ENCODE measurements at regions not wholly inside any gene's neighbourhood (a gene's known extent, or its start where the extent isn't known, plus 50 kb on each side); places are given as distances from the start of the nearest gene placed in this dataset.

DNA sequence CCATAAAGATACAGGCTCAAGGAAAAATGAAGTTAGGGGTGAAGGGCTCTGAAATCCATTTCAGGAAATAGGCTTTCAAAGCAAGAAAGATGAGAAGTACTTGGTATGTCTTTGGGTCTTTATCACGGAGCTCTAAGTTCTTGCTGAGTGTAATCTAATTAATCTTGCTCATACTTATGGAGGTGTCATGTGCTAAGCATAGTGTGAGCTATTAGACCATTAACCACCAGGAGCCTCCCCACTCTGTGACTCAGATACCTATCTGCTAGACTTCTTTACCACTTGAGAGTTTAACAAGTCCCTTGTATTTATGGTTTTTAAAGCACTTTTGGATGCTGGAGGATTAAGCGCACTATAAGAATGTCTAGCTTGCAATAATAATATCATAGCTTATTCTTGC is 678.7 kb downstream of the EPHA4 start:
- H3K9ac ChIP-seq (ENCODE audit: low read depth in 1 of 2, low read length in 2 of 2), result no peak overlapping the region
- H3K4me3 ChIP-seq (ENCODE audit: low read length in 2 of 2), result no peak overlapping the region

DNA sequence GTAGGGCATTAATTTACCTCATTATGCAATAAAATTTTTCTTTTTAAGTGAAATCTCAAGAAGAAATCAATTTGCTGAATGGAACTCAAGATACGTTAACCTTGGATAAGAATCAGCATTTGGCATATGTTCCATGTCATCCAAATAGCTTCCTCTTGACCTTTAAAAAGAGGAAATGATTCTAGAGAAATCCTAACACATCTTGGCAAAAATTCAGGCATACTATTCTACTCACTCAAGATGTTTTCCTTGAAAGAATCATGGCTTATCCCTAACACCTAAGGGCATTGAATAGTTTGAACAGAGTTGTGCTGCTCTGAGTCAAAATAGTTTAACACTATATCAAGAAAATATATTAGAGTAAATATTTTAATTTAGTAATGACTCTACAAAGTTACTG is 678.0 kb downstream of the EPHA4 start:
- no peaks in the 10 kb centered on the region for H3K9me3 ChIP-seq (ENCODE audit: control insufficient read depth in 2 of 2, low read length in 2 of 2)
- H3K36me3 ChIP-seq (ENCODE audit: control insufficient read depth in 2 of 2, insufficient read depth in 2 of 2, low read length in 2 of 2), result no peaks in the 10 kb centered on the region
- H3K4me1 ChIP-seq (ENCODE audit: control insufficient read depth in 2 of 2, insufficient read depth in 2 of 2, low read length in 2 of 2), result no peaks in the 10 kb centered on the region
- no peak overlapping the region for H3K27ac ChIP-seq (ENCODE audit: low read depth in 2 of 2, low read length in 2 of 2)
- H3K9ac ChIP-seq (ENCODE audit: low read depth in 1 of 2, low read length in 2 of 2), result no peak overlapping the region
- H3K27me3 ChIP-seq (ENCODE audit: control insufficient read depth in 2 of 2, insufficient read depth in 2 of 2, low read length in 2 of 2), result no peaks in the 10 kb centered on the region
- no peak overlapping the region for H3K4me3 ChIP-seq (ENCODE audit: low read length in 2 of 2)

More for the DNA sequence above, 678.7 kb downstream of the EPHA4 start:
- Histone ChIP-seq H3K36me3 (ENCODE audit: control insufficient read depth in 2 of 2, insufficient read depth in 2 of 2, low read length in 2 of 2) (no peaks in the 10 kb centered on the region), H3K27me3 (ENCODE audit: control insufficient read depth in 2 of 2, insufficient read depth in 2 of 2, low read length in 2 of 2) (no peaks in the 10 kb centered on the region), H3K27ac (ENCODE audit: low read depth in 2 of 2, low read length in 2 of 2) (no peak overlapping the region), H3K4me1 (ENCODE audit: control insufficient read depth in 2 of 2, insufficient read depth in 2 of 2, low read length in 2 of 2) (no peaks in the 10 kb centered on the region), H3K9me3 (ENCODE audit: control insufficient read depth in 2 of 2, low read length in 2 of 2) (no peaks in the 10 kb centered on the region)

GRCh38 chr2:220899492-220899891 is 672.6 kb downstream of the EPHA4 start:
- Histone ChIP-seq H3K36me3 (ENCODE audit: control insufficient read depth in 2 of 2, insufficient read depth in 2 of 2, low read length in 2 of 2) (no peaks in the 10 kb centered on the region), H3K27ac (ENCODE audit: low read depth in 2 of 2, low read length in 2 of 2) (no peak overlapping the region), H3K4me1 (ENCODE audit: control insufficient read depth in 2 of 2, insufficient read depth in 2 of 2, low read length in 2 of 2) (no peaks in the 10 kb centered on the region), H3K27me3 (ENCODE audit: control insufficient read depth in 2 of 2, insufficient read depth in 2 of 2, low read length in 2 of 2) (no peaks in the 10 kb centered on the region), H3K4me3 (ENCODE audit: low read length in 2 of 2) (no peak overlapping the region), H3K9me3 (ENCODE audit: control insufficient read depth in 2 of 2, low read length in 2 of 2) (no peaks in the 10 kb centered on the region), H3K9ac (ENCODE audit: low read depth in 1 of 2, low read length in 2 of 2) (no peak overlapping the region)

GRCh38 chr2:220904015-220904414 is 668.1 kb downstream of the EPHA4 start:
- no peaks in the 10 kb centered on the region for H3K36me3 ChIP-seq (ENCODE audit: control insufficient read depth in 2 of 2, insufficient read depth in 2 of 2, low read length in 2 of 2)
- no peaks in the 10 kb centered on the region for H3K27me3 ChIP-seq (ENCODE audit: control insufficient read depth in 2 of 2, insufficient read depth in 2 of 2, low read length in 2 of 2)
- no peaks in the 10 kb centered on the region for H3K4me1 ChIP-seq (ENCODE audit: control insufficient read depth in 2 of 2, insufficient read depth in 2 of 2, low read length in 2 of 2)
- H3K27ac ChIP-seq (ENCODE audit: low read depth in 2 of 2, low read length in 2 of 2), result no peak overlapping the region
- no peak overlapping the region for H3K9ac ChIP-seq (ENCODE audit: low read depth in 1 of 2, low read length in 2 of 2)
- H3K9me3 ChIP-seq (ENCODE audit: control insufficient read depth in 2 of 2, low read length in 2 of 2), result no peaks in the 10 kb centered on the region
- H3K4me3 ChIP-seq (ENCODE audit: low read length in 2 of 2), result no peak overlapping the region

DNA sequence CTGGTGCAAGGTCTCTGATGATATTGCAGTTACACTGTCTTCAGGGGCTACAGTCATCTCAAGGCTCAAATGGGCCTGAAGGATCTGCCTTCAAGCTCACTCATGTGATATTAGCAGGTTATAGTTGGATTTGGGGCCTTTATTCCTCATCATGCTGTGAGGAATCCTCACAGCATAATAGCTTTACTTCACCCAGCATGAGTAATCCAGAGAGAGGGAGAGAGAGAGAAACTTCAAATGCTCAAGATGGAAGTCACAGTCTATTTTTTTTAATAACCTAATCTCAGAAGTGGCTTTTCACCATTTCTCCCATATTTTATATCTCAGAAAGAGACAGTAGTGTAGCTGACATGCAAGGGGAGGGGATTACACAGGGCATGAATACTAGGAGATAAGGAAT is 658.7 kb downstream of the EPHA4 start:
- H3K9ac ChIP-seq (ENCODE audit: low read depth in 1 of 2, low read length in 2 of 2), result no peak overlapping the region
- no peaks in the 10 kb centered on the region for H3K36me3 ChIP-seq (ENCODE audit: control insufficient read depth in 2 of 2, insufficient read depth in 2 of 2, low read length in 2 of 2)
- no peak overlapping the region for H3K4me3 ChIP-seq (ENCODE audit: low read length in 2 of 2)
- no peaks in the 10 kb centered on the region for H3K4me1 ChIP-seq (ENCODE audit: control insufficient read depth in 2 of 2, insufficient read depth in 2 of 2, low read length in 2 of 2)
- H3K27me3 ChIP-seq (ENCODE audit: control insufficient read depth in 2 of 2, insufficient read depth in 2 of 2, low read length in 2 of 2), result no peaks in the 10 kb centered on the region
- H3K9me3 ChIP-seq (ENCODE audit: control insufficient read depth in 2 of 2, low read length in 2 of 2), result no peaks in the 10 kb centered on the region
- H3K27ac ChIP-seq (ENCODE audit: low read depth in 2 of 2, low read length in 2 of 2), result no peak overlapping the region

DNA sequence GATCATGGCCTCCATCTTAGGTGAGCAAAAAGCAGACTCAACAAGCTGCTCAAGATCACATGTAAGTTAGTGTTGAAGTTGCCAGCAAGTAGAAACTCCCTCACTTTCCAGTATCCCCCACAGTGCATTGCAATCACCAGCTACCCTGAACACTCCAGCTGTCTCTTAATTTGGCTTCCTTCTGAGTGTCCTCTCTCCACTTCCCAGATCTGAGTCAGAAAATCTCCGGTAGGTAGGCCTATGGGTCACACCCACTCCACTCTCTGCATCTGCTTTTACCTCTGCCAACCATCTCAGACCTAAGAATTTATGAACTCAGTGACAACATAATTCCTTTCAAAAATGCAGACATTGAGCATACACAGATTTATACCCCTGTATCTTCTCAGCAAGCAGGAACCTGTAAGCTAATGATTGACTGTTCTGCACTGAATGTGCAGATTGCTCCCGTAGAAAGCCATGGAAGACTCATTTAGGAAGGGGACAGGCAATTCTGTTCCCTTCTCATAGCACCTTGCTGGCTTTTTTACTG is 656.9 kb downstream of the EPHA4 start:
- no peaks in the 10 kb centered on the region for H3K36me3 ChIP-seq (ENCODE audit: control insufficient read depth in 2 of 2, insufficient read depth in 2 of 2, low read length in 2 of 2)
- H3K9me3 ChIP-seq (ENCODE audit: control insufficient read depth in 2 of 2, low read length in 2 of 2), result no peaks in the 10 kb centered on the region
- no peak overlapping the region for H3K4me3 ChIP-seq (ENCODE audit: low read length in 2 of 2)
- H3K27me3 ChIP-seq (ENCODE audit: control insufficient read depth in 2 of 2, insufficient read depth in 2 of 2, low read length in 2 of 2), result no peaks in the 10 kb centered on the region
- no peak overlapping the region for H3K27ac ChIP-seq (ENCODE audit: low read depth in 2 of 2, low read length in 2 of 2)
- H3K9ac ChIP-seq (ENCODE audit: low read depth in 1 of 2, low read length in 2 of 2), result no peak overlapping the region
- no peaks in the 10 kb centered on the region for H3K4me1 ChIP-seq (ENCODE audit: control insufficient read depth in 2 of 2, insufficient read depth in 2 of 2, low read length in 2 of 2)

- Histone ChIP-seq H3K27ac (ENCODE audit: low read depth in 2 of 2, low read length in 2 of 2) (no peak overlapping the region), H3K36me3 (ENCODE audit: control insufficient read depth in 2 of 2, insufficient read depth in 2 of 2, low read length in 2 of 2) (no peaks in the 10 kb centered on the region), H3K4me3 (ENCODE audit: low read length in 2 of 2) (no peak overlapping the region), H3K4me1 (ENCODE audit: control insufficient read depth in 2 of 2, insufficient read depth in 2 of 2, low read length in 2 of 2) (no peaks in the 10 kb centered on the region), H3K27me3 (ENCODE audit: control insufficient read depth in 2 of 2, insufficient read depth in 2 of 2, low read length in 2 of 2) (no peaks in the 10 kb centered on the region), H3K9me3 (ENCODE audit: control insufficient read depth in 2 of 2, low read length in 2 of 2) (no peaks in the 10 kb centered on the region), H3K9ac (ENCODE audit: low read depth in 1 of 2, low read length in 2 of 2) (no peak overlapping the region)
These were observed 655.2 kb downstream of the EPHA4 start for GRCh38 chr2:220916931-220917330.

- no peak overlapping the region for H3K4me3 ChIP-seq (ENCODE audit: low read length in 2 of 2)
- H3K9me3 ChIP-seq (ENCODE audit: control insufficient read depth in 2 of 2, low read length in 2 of 2), result no peaks in the 10 kb centered on the region
- no peak overlapping the region for H3K27ac ChIP-seq (ENCODE audit: low read depth in 2 of 2, low read length in 2 of 2)
- H3K9ac ChIP-seq (ENCODE audit: low read depth in 1 of 2, low read length in 2 of 2), result no peak overlapping the region
- no peaks in the 10 kb centered on the region for H3K4me1 ChIP-seq (ENCODE audit: control insufficient read depth in 2 of 2, insufficient read depth in 2 of 2, low read length in 2 of 2)
- H3K36me3 ChIP-seq (ENCODE audit: control insufficient read depth in 2 of 2, insufficient read depth in 2 of 2, low read length in 2 of 2), result no peaks in the 10 kb centered on the region
- no peaks in the 10 kb centered on the region for H3K27me3 ChIP-seq (ENCODE audit: control insufficient read depth in 2 of 2, insufficient read depth in 2 of 2, low read length in 2 of 2)
These were observed 641.6 kb downstream of the EPHA4 start for GRCh38 chr2:220930271-220931076.

- Histone ChIP-seq H3K36me3 (ENCODE audit: control insufficient read depth in 2 of 2, insufficient read depth in 2 of 2, low read length in 2 of 2) (no peaks in the 10 kb centered on the region), H3K27ac (ENCODE audit: low read depth in 2 of 2, low read length in 2 of 2) (no peak overlapping the region), H3K9ac (ENCODE audit: low read depth in 1 of 2, low read length in 2 of 2) (no peak overlapping the region), H3K27me3 (ENCODE audit: control insufficient read depth in 2 of 2, insufficient read depth in 2 of 2, low read length in 2 of 2) (no peaks in the 10 kb centered on the region), H3K4me1 (ENCODE audit: control insufficient read depth in 2 of 2, insufficient read depth in 2 of 2, low read length in 2 of 2) (no peaks in the 10 kb centered on the region), H3K4me3 (ENCODE audit: low read length in 2 of 2) (no peak overlapping the region), H3K9me3 (ENCODE audit: control insufficient read depth in 2 of 2, low read length in 2 of 2) (no peaks in the 10 kb centered on the region)
These were observed 640.6 kb downstream of the EPHA4 start for GRCh38 chr2:220931491-220931890.

DNA sequence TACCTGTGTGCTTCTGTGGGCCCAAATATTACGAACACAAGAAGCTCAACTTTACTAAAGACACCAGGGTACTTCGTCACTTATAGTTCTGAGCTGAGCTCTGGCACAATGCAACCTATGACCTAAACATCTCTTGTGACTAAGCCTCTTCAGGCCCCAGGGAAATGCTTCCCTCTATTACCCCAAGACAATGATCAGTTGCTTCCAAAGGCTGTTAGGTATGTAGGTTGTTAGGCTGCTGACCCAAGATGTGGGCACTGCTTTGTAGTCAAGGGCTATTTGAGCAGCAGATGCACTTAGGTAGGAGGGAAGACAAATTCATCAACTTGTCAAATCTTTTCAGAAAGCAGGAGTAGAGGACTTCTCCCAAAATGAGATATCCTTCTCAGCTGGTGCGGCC is 640.1 kb downstream of the EPHA4 start:
- Histone ChIP-seq H3K9ac (ENCODE audit: low read depth in 1 of 2, low read length in 2 of 2) (no peak overlapping the region), H3K9me3 (ENCODE audit: control insufficient read depth in 2 of 2, low read length in 2 of 2) (no peaks in the 10 kb centered on the region), H3K36me3 (ENCODE audit: control insufficient read depth in 2 of 2, insufficient read depth in 2 of 2, low read length in 2 of 2) (no peaks in the 10 kb centered on the region), H3K27me3 (ENCODE audit: control insufficient read depth in 2 of 2, insufficient read depth in 2 of 2, low read length in 2 of 2) (no peaks in the 10 kb centered on the region), H3K4me1 (ENCODE audit: control insufficient read depth in 2 of 2, insufficient read depth in 2 of 2, low read length in 2 of 2) (no peaks in the 10 kb centered on the region), H3K27ac (ENCODE audit: low read depth in 2 of 2, low read length in 2 of 2) (no peak overlapping the region), H3K4me3 (ENCODE audit: low read length in 2 of 2) (no peak overlapping the region)

Data from mucosa of rectum (tissue), 2 donors.